ENCODE measurements at regions not wholly inside any gene's neighbourhood (a gene's known extent, or its start where the extent isn't known, plus 50 kb on each side); places are given as distances from the start of the nearest gene placed in this dataset.
A peak's percentile ranks its signal among the peaks of the same experiment; 100 is the strongest.
"Not testable (repeated sequence)": the region's sequence is repeated elsewhere in the genome, so short reads cannot be mapped to it uniquely, and the experiment has no call there.

DNA sequence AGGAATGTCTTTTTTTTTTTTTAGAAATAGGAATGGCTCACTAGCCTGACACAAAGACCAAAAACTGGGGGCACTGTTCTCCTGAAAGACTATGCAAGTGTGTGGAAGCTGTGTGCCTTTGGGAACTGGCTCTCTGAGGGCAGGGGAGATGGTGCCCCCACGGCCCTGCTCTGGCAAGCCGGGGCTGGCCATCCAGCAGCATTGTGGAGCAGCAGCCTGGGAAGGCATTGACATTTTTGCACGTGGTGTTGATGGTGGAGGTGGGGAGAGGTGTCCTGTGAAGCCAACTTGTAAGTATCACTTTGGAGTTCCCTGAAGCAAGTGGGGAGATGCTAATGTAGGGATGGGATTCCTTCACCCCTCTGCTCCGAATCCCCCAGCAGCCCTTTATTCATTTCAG lies 460.1 kb downstream of the RPS6KC1 start:
- H3K27ac Mint-ChIP-seq: no peak overlapping the region
- H3K9me3 Mint-ChIP-seq (ENCODE audit: low read depth): no peaks in the 10 kb centered on the region
- DNase-seq (ENCODE audit: low spot score, unreplicated experiment): no peak
- no peak overlapping the region for H3K4me3 Mint-ChIP-seq (ENCODE audit: low read depth)
- no peaks in the 10 kb centered on the region for H3K27me3 Mint-ChIP-seq
- TF ChIP-seq CTCF (IDR thresholded peaks at IDR 0.05; ENCODE audit: unreplicated experiment): no peak
- H3K4me1 Mint-ChIP-seq (ENCODE audit: low read depth): no peaks in the 10 kb centered on the region
- H3K36me3 Mint-ChIP-seq (ENCODE audit: insufficient read depth): no peaks in the 10 kb centered on the region

DNA sequence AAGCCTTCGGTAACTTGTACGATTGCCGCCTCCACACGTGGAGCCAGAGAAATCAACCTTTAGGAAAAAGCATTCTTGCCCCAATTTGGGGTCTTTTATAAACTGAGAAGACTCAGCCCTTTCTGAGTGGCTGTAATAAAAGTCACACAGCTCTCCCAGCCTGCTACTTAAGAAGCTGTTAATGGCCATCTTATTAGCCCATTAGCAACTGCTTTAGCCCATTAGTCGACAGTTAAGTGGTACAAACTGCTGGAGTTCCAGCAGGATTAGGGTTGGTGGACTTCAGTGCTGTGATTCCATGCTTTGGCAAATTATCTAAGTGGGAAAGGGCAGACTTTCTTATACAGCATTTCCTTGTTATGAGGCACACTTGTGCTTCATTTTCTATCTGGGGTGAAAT lies 461.3 kb downstream of the RPS6KC1 start:
- no peak for TF ChIP-seq CTCF (IDR thresholded peaks at IDR 0.05; ENCODE audit: unreplicated experiment)
- no peaks in the 10 kb centered on the region for H3K27me3 Mint-ChIP-seq
- peaks cover 5% of the 10 kb centered on the region for H3K9me3 Mint-ChIP-seq (ENCODE audit: low read depth)

DNA sequence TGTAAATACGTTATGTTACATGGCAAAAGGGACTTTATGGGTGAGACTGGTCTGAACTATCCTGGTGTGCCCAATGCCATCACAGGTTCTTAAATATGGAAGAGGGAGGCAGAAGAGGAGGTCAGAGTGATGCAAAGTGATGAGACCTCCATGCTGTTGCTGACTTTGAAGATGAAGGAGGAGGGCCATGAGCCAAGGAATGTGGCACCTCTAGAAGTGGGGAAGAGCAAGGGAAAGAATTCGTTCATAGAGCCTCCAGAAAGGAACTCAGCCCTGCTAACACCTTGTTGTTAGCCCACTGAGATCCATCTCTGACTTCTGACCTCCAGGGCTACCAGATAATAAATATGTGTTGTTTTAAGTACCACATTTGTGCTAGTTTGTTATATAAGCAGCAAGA lies 462.0 kb downstream of the RPS6KC1 start:
- no peak overlapping the region for H3K27ac Mint-ChIP-seq
- no peak for DNase-seq (ENCODE audit: low spot score, unreplicated experiment)
- H3K4me3 Mint-ChIP-seq (ENCODE audit: low read depth): no peak overlapping the region
- peaks cover 5% of the 10 kb centered on the region for H3K9me3 Mint-ChIP-seq (ENCODE audit: low read depth)
- no peak for TF ChIP-seq CTCF (IDR thresholded peaks at IDR 0.05; ENCODE audit: unreplicated experiment)
- H3K27me3 Mint-ChIP-seq: no peaks in the 10 kb centered on the region
- no peaks in the 10 kb centered on the region for H3K36me3 Mint-ChIP-seq (ENCODE audit: insufficient read depth)
- no peaks in the 10 kb centered on the region for H3K4me1 Mint-ChIP-seq (ENCODE audit: low read depth)

More for the DNA sequence above, 461.3 kb downstream of the RPS6KC1 start:
- no peak overlapping the region for H3K27ac Mint-ChIP-seq
- H3K4me3 Mint-ChIP-seq (ENCODE audit: low read depth): no peak overlapping the region
- no peaks in the 10 kb centered on the region for H3K4me1 Mint-ChIP-seq (ENCODE audit: low read depth)
- no peaks in the 10 kb centered on the region for H3K36me3 Mint-ChIP-seq (ENCODE audit: insufficient read depth)
- DNase-seq (ENCODE audit: low spot score, unreplicated experiment): no peak

DNA sequence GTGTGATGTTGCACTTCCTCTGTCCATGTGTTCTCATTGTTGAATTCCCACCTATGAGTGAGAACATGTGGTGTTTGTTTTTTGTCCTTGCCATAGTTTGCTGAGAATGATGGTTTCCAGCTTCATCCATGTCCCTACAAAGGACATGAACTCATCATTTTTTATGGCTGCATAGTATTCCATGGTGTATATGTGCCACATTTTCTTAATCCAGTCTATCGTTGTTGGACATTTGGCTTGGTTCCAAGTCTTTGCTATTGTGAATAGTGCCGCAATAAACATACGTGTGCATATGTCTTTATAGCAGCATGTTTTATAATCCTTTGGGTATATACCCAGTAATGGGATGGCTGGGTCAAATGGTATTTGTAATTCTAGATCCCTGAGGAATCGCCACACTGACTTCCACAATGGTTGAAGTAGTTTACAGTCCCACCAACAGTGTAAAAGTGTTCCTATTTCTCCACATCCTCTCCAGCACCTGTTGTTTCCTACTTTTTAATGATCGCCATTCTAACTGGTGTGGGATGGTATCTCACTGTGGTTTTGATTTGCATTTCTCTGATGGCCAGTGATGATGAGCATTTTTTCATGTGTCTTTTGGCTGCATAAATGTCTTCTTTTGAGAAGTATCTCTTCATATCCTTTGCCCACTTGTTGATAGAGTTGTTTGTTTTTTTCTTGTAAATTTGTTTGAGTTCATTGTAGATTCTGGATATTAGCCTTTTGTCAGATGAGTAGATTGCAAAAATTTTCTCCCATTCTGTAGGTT lies 463.6 kb downstream of the RPS6KC1 start:
- peaks cover 12% of the 10 kb centered on the region for H3K4me1 Mint-ChIP-seq (ENCODE audit: low read depth)

DNA sequence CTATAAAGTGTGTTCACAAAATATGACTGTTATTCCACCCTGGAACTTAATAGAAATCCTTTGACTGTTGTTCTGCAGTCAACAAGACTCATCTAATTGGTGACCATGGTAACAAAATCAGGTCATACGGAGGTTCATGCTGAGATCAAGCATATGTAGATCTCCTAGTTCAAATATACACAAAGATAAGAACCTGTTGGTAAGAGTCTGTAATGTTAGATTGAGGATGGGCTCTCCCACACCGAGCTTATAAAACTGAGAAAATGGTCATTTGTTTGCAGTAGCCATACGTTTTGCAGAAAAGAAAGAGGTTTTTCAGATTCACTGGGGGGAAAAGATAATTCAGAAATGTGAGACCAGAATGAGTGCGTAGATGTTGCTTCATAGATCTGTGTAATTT lies 468.1 kb downstream of the RPS6KC1 start:
- DNase-seq (ENCODE audit: low spot score, unreplicated experiment): no peak
- H3K4me3 Mint-ChIP-seq (ENCODE audit: low read depth): peak overlapping the region; percentile 27
- H3K4me1 Mint-ChIP-seq (ENCODE audit: low read depth): peaks cover 13% of the 10 kb centered on the region
- H3K36me3 Mint-ChIP-seq (ENCODE audit: insufficient read depth): peaks cover 5% of the 10 kb centered on the region
- peaks cover 2% of the 10 kb centered on the region for H3K27me3 Mint-ChIP-seq
- TF ChIP-seq CTCF (IDR thresholded peaks at IDR 0.05; ENCODE audit: unreplicated experiment): no peak
- no peak overlapping the region for H3K27ac Mint-ChIP-seq
- peaks cover 16% of the 10 kb centered on the region for H3K9me3 Mint-ChIP-seq (ENCODE audit: low read depth)

More for the DNA sequence above, 463.6 kb downstream of the RPS6KC1 start:
- H3K27ac Mint-ChIP-seq; DNase-seq (ENCODE audit: low spot score, unreplicated experiment); H3K36me3 Mint-ChIP-seq (ENCODE audit: insufficient read depth); H3K9me3 Mint-ChIP-seq (ENCODE audit: low read depth); H3K27me3 Mint-ChIP-seq; H3K4me3 Mint-ChIP-seq (ENCODE audit: low read depth): not testable (repeated sequence)

DNA sequence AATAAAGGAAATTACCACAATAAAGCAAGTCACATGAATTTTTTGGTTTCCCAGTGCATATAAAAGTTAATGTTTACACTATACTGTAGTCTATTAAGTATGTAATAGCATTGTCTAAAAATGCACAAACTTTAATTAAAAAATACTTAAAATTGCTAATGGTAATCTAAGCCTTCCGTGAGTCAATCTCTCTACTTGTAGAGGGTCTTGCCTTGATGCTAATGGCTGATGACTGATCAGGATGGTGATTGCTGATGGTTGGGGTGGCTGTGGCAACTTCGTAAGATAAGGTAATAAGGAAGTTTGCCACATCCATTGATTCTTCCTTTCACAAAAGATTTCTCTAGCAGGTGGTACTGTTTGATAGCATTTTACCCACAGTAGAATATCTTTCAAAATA lies 466.6 kb upstream of the PROX1 start:
- H3K4me1 Mint-ChIP-seq (ENCODE audit: low read depth): peaks cover 13% of the 10 kb centered on the region
- DNase-seq (ENCODE audit: low spot score, unreplicated experiment): no peak
- no peak for TF ChIP-seq CTCF (IDR thresholded peaks at IDR 0.05; ENCODE audit: unreplicated experiment)
- H3K9me3 Mint-ChIP-seq (ENCODE audit: low read depth): peaks cover 16% of the 10 kb centered on the region
- peaks cover 2% of the 10 kb centered on the region for H3K27me3 Mint-ChIP-seq
- no peak overlapping the region for H3K27ac Mint-ChIP-seq
- peaks cover 5% of the 10 kb centered on the region for H3K36me3 Mint-ChIP-seq (ENCODE audit: insufficient read depth)
- no peak overlapping the region for H3K4me3 Mint-ChIP-seq (ENCODE audit: low read depth)

Data from progenitor cell of endocrine pancreas (in vitro differentiated cells).